GM21526 (cell line): ENCODE measurements at regions not wholly inside any gene's neighbourhood (a gene's known extent, or its start where the extent isn't known, plus 50 kb on each side); places are given as distances from the start of the nearest gene placed in this dataset.

ENCODE experiments used
- ATAC-seq: cut with Tn5 transposase; IDR thresholded peaks from one replicate; pipeline ENCODE4 v1.9.1; 2021; ENCODE audit warnings: moderate library complexity; ENCODE audit not compliant: unreplicated experiment, low FRiP score

DNA sequence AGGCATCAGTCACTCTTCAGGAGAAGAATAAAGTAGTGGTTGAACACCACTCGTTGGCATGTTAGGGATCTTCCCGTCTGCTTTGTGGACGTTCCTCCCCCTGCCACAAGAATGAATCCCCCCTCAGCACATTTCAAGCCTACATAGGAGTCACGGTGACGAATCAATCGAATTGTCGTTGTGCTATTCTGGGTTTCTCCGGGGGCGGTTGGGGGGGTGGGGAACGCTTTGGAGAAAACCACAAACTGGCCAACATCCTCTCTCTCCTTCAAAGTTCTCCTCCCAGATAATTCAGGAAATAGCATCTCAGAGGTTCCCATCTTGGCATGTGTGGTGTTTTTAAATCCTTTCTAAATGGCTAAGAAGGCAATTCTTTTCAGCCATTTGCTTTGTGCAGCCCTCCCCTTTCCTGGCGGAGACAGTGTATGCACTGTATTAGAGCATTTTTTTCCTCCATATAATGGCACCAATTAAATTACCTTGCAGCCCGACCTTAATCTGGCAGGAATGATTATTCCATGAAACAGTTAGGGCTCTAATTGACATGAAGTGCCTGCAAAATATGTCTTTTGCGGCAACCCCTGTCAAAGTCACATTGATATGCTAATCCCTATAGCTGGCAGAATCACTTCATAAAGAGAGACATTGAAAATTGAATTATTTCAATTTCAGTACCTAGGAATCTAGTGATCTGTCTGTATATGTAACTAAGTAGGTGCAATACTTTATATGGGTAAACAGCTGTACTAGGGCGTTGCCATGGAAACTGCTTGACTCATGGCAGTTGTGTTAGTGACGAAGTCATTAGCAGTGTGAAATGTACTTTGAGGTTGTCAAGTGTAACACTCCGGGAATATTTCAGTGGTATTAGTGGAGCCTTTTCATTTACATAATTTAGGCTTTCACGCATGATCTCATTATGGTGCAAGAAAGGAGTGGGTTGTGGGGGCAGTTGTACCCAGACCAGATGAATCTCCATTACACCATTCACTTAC lies 323.4 kb upstream of the SLC14A2 start:
- ATAC-seq, result no peak

GRCh38 chr18:45295388-45295787 lies 319.9 kb upstream of the SLC14A2 start:
- no peak for ATAC-seq

DNA sequence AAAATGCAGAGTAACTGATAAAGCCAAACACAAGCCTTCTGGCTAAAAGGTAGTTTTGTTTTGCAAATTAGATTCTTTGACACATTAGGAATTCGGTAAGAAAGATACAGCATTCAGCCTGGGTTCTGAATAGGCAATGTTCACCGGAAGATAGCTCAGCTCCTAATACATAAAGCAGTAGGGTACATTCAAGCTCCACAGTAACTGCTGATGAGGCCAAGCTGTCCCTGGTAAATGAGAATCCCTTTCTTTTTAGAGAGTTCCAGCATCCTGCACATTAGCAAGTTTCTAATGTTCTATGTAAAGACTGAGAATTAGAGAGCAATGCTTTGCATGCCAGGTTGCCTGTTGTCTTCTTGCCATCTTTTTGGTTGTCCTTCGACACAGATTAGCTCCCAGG lies 316.3 kb upstream of the SLC14A2 start:
- ATAC-seq, result no peak

- ATAC-seq, result no peak
Measured at GRCh38 chr18:45303026-45303425, 312.2 kb upstream of the SLC14A2 start.

- ATAC-seq, result no peak
Measured at GRCh38 chr18:45304558-45304957, 310.7 kb upstream of the SLC14A2 start.

- ATAC-seq, result no peak
Measured at GRCh38 chr18:45312555-45313126, 302.6 kb upstream of the SLC14A2 start.

GRCh38 chr18:45316127-45316526 lies 299.1 kb upstream of the SLC14A2 start:
- no peak for ATAC-seq

DNA sequence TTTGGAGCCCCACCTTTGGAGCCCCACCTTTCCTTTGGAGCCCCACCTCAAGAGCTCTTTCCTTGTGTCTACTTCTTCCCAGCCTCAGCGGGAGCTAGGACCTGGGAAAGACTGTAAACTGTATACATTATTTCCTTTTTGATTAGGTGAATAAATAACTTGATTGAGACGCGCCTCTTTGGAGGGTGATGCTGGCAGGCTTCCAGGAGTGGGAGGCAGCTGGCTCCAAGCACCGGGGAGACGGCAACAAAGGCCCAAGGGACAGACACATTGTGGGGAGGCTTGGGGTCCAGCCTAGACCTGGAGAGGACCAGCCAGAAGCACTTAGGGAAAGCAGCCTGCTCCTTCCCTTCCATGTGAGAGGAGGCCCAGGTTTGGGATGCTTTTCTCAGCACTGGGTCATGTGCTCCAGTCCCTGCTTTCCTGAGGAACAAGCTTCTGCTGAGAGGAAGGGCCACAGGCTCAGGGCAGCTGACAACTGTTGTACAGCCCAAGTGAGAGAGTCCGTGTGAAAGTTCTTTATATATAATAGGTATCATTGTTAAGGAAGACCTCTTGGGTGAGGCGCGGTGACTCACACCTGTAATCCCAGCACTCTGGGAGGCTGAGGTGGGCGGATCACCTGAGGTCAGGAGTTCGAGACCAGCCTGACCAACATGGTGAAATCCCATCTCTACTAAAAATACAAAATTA lies 297.2 kb upstream of the SLC14A2 start:
- ATAC-seq, result no peak

GRCh38 chr18:45320724-45321123 lies 294.6 kb upstream of the SLC14A2 start:
- no peak for ATAC-seq

GRCh38 chr18:45321520-45321919 lies 293.8 kb upstream of the SLC14A2 start:
- ATAC-seq, result no peak

- no peak for ATAC-seq
Measured at GRCh38 chr18:45322343-45322742, 292.9 kb upstream of the SLC14A2 start.

- no peak for ATAC-seq
Measured at GRCh38 chr18:45324101-45324494, 291.2 kb upstream of the SLC14A2 start.

GRCh38 chr18:45324495-45325113 lies 290.7 kb upstream of the SLC14A2 start:
- ATAC-seq, result no peak

GRCh38 chr18:45325778-45326177 lies 289.5 kb upstream of the SLC14A2 start:
- no peak for ATAC-seq

GRCh38 chr18:45326505-45326904 lies 288.8 kb upstream of the SLC14A2 start:
- no peak for ATAC-seq

GRCh38 chr18:45328296-45328695 lies 287.0 kb upstream of the SLC14A2 start:
- ATAC-seq, result no peak

GRCh38 chr18:45328811-45329210 lies 286.5 kb upstream of the SLC14A2 start:
- ATAC-seq, result no peak

- ATAC-seq, result no peak
Measured at GRCh38 chr18:45329316-45329715, 286.0 kb upstream of the SLC14A2 start.

- no peak for ATAC-seq
Measured at GRCh38 chr18:45330170-45330594, 285.1 kb upstream of the SLC14A2 start.

- no peak for ATAC-seq
Measured at GRCh38 chr18:45332871-45333270, 282.4 kb upstream of the SLC14A2 start.

DNA sequence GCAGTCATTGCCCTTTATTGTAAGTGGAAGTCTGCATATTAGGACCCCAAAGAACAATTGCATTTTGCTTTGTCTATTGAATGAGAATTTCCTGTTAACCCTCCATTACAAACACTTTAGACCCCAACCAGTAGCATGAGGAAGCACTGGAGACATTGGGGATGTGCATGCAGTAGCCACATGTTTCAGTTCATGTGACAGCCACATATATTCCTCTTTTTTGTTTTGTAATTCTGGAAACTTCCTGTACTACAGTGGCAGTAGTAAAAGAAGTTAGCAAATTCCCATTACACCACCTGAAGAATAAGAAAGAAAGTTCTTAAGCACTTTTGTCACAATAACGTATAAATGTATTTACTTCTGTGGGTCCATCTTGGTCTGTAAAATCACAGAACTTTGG lies 281.1 kb upstream of the SLC14A2 start:
- no peak for ATAC-seq
